ENCODE measurements at regions not wholly inside any gene's neighbourhood (a gene's known extent, or its start where the extent isn't known, plus 50 kb on each side); places are given as distances from the start of the nearest gene placed in this dataset.

DNA sequence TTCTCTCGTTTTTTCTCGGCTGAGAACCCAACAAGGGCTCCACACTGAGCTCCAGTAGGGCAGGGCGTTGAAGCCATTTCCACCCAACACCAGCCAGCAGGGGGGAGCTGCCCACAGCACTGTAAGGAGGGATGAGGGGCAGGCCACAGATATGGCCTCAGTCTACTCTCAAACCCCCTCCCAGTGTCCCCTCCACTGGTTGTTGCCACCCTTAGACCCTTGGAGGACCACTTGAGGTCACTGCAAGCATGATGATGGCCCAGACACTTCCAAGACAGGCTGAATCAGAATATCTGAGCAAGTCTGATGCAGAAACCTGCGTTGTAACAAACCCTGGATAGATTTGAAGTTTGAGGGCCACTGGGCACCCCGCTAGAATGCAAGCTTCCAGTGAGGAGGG lies 217.0 kb upstream of the CST7 start:
- H3K4me3 ChIP-seq (replicated peaks; ENCODE audit: low read depth, low read length): no peak overlapping the region
- no peak for DNase-seq (ENCODE audit: low read depth)
- TF ChIP-seq CTCF (IDR thresholded peaks at IDR 0.05; ENCODE audit: low read length, missing control alignments): no peak

GRCh38 chr20:24732599-24732998 lies 216.5 kb upstream of the CST7 start:
- DNase-seq (ENCODE audit: low read depth): no peak
- no peak for TF ChIP-seq CTCF (IDR thresholded peaks at IDR 0.05; ENCODE audit: low read length, missing control alignments)
- no peak overlapping the region for H3K4me3 ChIP-seq (replicated peaks; ENCODE audit: low read depth, low read length)

DNA sequence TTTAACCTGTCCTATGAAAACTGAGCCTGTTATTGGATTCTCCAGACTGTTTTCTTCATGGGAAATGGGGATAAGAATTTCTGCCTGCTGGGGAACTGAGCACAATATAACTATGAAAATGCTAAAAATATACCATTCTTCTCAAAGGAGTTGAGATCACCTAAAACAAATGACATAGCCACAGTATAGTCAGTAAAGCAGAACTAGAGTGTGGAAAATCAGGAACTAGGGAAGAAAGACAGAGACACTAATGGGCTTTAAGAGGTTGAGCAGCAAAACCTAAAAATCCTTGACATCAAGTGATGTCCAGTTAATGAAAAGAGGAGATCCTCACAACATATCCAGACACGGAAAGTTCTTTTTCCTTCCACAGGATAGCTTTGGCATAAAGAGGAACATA lies 215.7 kb upstream of the CST7 start:
- TF ChIP-seq CTCF (IDR thresholded peaks at IDR 0.05; ENCODE audit: low read length, missing control alignments): no peak
- no peak overlapping the region for H3K4me3 ChIP-seq (replicated peaks; ENCODE audit: low read depth, low read length)
- no peak for DNase-seq (ENCODE audit: low read depth)

DNA sequence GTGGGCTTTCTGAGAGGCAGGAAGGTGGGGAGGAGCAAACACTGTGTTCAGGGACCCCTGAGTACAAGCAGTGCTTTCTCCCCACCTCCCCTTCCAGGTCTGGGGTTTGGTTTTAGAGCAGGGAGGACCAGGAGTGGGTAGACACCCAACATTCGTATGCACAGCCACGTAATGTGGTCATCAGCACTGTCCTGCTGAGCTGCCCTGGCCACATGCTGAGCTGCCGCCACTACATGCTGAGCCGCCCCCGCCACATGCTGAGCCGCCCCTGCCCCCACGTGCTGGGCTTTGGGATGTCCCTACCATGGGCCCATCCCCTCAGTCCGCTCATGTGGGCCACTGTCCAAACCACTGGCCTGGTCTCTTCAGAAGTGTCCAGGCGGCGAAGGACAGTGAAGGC lies 214.9 kb upstream of the CST7 start:
- no peak overlapping the region for H3K4me3 ChIP-seq (replicated peaks; ENCODE audit: low read depth, low read length)
- TF ChIP-seq CTCF (IDR thresholded peaks at IDR 0.05; ENCODE audit: low read length, missing control alignments): no peak
- no peak for DNase-seq (ENCODE audit: low read depth)

DNA sequence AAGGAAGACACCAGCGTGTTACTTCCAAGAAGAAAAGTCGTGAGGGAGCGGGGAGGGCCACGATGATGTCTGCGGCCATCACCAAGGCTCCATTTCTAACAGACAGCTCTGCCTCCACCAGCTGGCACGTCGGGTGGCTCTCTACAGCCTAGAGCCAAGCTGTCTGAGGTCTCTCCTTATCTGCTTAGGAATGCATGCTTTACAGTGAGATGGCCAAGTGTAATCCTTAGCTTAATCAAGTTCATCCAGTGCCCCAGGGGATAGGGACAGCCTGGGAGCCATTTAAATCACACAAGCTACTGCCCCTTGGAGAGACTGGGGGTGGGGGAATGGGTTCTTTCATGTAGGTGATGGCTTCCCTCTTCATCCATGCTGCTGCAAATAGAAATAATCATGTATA lies 213.8 kb upstream of the CST7 start:
- no peak for TF ChIP-seq CTCF (IDR thresholded peaks at IDR 0.05; ENCODE audit: low read length, missing control alignments)
- no peak overlapping the region for H3K4me3 ChIP-seq (replicated peaks; ENCODE audit: low read depth, low read length)
- no peak for DNase-seq (ENCODE audit: low read depth)

GRCh38 chr20:24736131-24736843 lies 212.8 kb upstream of the CST7 start:
- no peak overlapping the region for H3K4me3 ChIP-seq (replicated peaks; ENCODE audit: low read depth, low read length)
- no peak for DNase-seq (ENCODE audit: low read depth)
- TF ChIP-seq CTCF (IDR thresholded peaks at IDR 0.05; ENCODE audit: low read length, missing control alignments): no peak

DNA sequence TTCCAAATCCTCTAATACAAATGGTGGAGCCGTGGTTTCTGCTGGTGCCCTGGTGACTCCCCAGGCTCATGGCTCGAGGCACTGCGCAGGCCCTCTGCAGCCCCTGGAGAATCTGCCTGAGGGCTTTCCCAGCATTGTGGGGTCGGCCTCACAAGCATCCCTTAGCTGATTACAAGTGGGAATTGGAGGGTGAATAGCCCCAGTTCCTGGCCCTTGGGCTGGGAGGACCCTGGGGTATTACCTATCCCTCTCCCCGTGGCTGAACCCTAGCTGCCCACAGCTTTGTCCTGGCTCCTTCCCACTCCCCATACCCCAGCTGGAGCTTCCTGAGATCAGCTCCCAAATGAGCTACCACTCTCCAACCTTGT lies 212.2 kb upstream of the CST7 start:
- H3K4me3 ChIP-seq (replicated peaks; ENCODE audit: low read depth, low read length): no peak overlapping the region
- TF ChIP-seq CTCF (IDR thresholded peaks at IDR 0.05; ENCODE audit: low read length, missing control alignments): no peak
- DNase-seq (ENCODE audit: low read depth): no peak
